ENCODE measurements at regions not wholly inside any gene's neighbourhood (a gene's known extent, or its start where the extent isn't known, plus 50 kb on each side); places are given as distances from the start of the nearest gene placed in this dataset.

DNA sequence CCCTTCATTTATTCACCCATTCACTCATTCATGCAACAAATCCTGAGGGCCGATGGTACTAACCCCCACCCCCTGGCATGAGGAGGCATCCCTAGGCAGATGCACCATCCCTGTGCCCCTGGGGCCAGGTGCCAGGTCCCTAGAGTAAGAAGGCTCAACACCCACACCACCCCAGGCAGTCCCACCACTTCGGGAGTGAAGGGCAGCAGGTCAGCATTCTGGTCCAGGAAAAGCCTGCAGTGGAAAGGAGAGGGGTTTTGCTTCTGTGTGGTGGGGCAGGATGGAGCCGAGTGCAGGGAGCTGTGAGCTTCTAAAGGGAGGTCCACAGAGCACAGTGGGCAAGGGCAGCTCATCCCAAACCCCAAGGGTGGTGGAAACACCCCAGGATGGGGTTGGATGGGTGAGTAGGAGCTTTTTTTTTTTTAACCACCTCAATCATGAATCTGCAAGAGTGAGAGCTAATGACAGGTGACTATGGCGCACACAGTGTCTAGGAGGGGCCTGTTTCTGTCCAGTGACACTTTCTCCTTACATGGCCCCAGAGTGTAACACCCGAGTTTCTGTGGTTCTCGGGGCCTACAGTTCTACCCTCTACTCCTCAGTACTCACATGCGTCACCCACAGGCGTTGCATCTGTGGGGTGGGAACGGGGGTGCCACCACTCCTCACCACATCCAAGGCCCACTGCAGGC, 414.3 kb downstream of the TMEM121 start:
- TF ChIP-seq, protein P1, sequence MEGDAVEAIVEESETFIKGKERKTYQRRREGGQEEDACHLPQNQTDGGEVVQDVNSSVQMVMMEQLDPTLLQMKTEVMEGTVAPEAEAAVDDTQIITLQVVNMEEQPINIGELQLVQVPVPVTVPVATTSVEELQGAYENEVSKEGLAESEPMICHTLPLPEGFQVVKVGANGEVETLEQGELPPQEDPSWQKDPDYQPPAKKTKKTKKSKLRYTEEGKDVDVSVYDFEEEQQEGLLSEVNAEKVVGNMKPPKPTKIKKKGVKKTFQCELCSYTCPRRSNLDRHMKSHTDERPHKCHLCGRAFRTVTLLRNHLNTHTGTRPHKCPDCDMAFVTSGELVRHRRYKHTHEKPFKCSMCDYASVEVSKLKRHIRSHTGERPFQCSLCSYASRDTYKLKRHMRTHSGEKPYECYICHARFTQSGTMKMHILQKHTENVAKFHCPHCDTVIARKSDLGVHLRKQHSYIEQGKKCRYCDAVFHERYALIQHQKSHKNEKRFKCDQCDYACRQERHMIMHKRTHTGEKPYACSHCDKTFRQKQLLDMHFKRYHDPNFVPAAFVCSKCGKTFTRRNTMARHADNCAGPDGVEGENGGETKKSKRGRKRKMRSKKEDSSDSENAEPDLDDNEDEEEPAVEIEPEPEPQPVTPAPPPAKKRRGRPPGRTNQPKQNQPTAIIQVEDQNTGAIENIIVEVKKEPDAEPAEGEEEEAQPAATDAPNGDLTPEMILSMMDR (IDR thresholded peaks at IDR 0.05) = no peak
- no peak for TF ChIP-seq POLR2A (IDR thresholded peaks at IDR 0.05)

All from body of pancreas (tissue), 4 donors.